ENCODE measurements at regions not wholly inside any gene's neighbourhood (a gene's known extent, or its start where the extent isn't known, plus 50 kb on each side); places are given as distances from the start of the nearest gene placed in this dataset.
A peak's percentile ranks its signal among the peaks of the same experiment; 100 is the strongest.
"Not testable (repeated sequence)": the region's sequence is repeated elsewhere in the genome, so short reads cannot be mapped to it uniquely, and the experiment has no call there.

- Mint-ChIP-seq H3K4me3 (no peak overlapping the region), H3K9me3 (no peaks in the 10 kb centered on the region), H3K36me3 (no peaks in the 10 kb centered on the region), H3K27me3 (peaks cover 3 to 4% of the 10 kb centered on the region in 2 donors), H3K27ac (no peak overlapping the region), H3K4me1 (no peaks in the 10 kb centered on the region)
- ChIA-PET POLR2A (no interaction called here), CTCF (no interaction called here)
- H3K27ac ChIP-seq (ENCODE audit: low read depth, low read length), result no peak overlapping the region
- no peak for DNase-seq
- H3K4me3 ChIP-seq (ENCODE audit: low read length), result no peak overlapping the region
- H3K9me3 ChIP-seq (ENCODE audit: low read length), result no peaks in the 10 kb centered on the region
- no peaks in the 10 kb centered on the region for H3K36me3 ChIP-seq (ENCODE audit: insufficient read depth, low read length)
- no peaks in the 10 kb centered on the region for H3K27me3 ChIP-seq (ENCODE audit: insufficient read depth, low read length, poor library complexity, severe bottlenecking)
- H3K4me1 ChIP-seq (ENCODE audit: insufficient read depth, low read length), result no peaks in the 10 kb centered on the region
These were observed 198.9 kb upstream of the PTGFR start for GRCh38 chr1:78291872-78292271.

GRCh38 chr1:78292361-78292760 lies 198.4 kb upstream of the PTGFR start:
- Mint-ChIP-seq H3K27me3 (peaks cover 3 to 4% of the 10 kb centered on the region in 2 donors), H3K36me3 (no peaks in the 10 kb centered on the region), H3K9me3 (no peaks in the 10 kb centered on the region), H3K4me3 (no peak overlapping the region), H3K27ac (no peak overlapping the region), H3K4me1 (no peaks in the 10 kb centered on the region)
- no peaks in the 10 kb centered on the region for H3K27me3 ChIP-seq (ENCODE audit: insufficient read depth, low read length, poor library complexity, severe bottlenecking)
- no peaks in the 10 kb centered on the region for H3K4me1 ChIP-seq (ENCODE audit: insufficient read depth, low read length)
- CTCF ChIA-PET, result no interaction called here
- no peak for DNase-seq
- H3K4me3 ChIP-seq (ENCODE audit: low read length), result no peak overlapping the region
- H3K36me3 ChIP-seq (ENCODE audit: insufficient read depth, low read length), result no peaks in the 10 kb centered on the region
- POLR2A ChIA-PET, result no interaction called here
- no peaks in the 10 kb centered on the region for H3K9me3 ChIP-seq (ENCODE audit: low read length)
- no peak overlapping the region for H3K27ac ChIP-seq (ENCODE audit: low read depth, low read length)

- POLR2A ChIA-PET, result no interaction called here
- Histone ChIP-seq H3K9me3 (ENCODE audit: low read length) (no peaks in the 10 kb centered on the region), H3K4me3 (ENCODE audit: low read length) (no peak overlapping the region), H3K36me3 (ENCODE audit: insufficient read depth, low read length) (no peaks in the 10 kb centered on the region), H3K27me3 (ENCODE audit: insufficient read depth, low read length, poor library complexity, severe bottlenecking) (no peaks in the 10 kb centered on the region), H3K4me1 (ENCODE audit: insufficient read depth, low read length) (no peaks in the 10 kb centered on the region), H3K27ac (ENCODE audit: low read depth, low read length) (no peak overlapping the region)
- Mint-ChIP-seq H3K36me3 (no peaks in the 10 kb centered on the region), H3K9me3 (no peaks in the 10 kb centered on the region), H3K27me3 (peaks cover 0 to 3% of the 10 kb centered on the region in 2 donors), H3K4me1 (no peaks in the 10 kb centered on the region), H3K4me3 (no peak overlapping the region), H3K27ac (no peak overlapping the region)
- DNase-seq, result no peak
- CTCF ChIA-PET, result no interaction called here
These were observed 192.9 kb upstream of the PTGFR start for GRCh38 chr1:78297836-78298235.

- ChIA-PET CTCF (no interaction called here), POLR2A (no interaction called here)
- no peak overlapping the region for H3K27ac Mint-ChIP-seq
- Histone ChIP-seq H3K36me3 (ENCODE audit: insufficient read depth, low read length) (no peaks in the 10 kb centered on the region), H3K4me3 (ENCODE audit: low read length) (no peak overlapping the region), H3K4me1 (ENCODE audit: insufficient read depth, low read length) (no peaks in the 10 kb centered on the region), H3K27me3 (ENCODE audit: insufficient read depth, low read length, poor library complexity, severe bottlenecking) (no peaks in the 10 kb centered on the region), H3K27ac (ENCODE audit: low read depth, low read length) (no peak overlapping the region), H3K9me3 (ENCODE audit: low read length) (no peaks in the 10 kb centered on the region)
- no peaks in the 10 kb centered on the region for H3K4me1 Mint-ChIP-seq
- H3K36me3 Mint-ChIP-seq, result no peaks in the 10 kb centered on the region
- peaks cover 0 to 3% of the 10 kb centered on the region in 2 donors for H3K27me3 Mint-ChIP-seq
- no peak overlapping the region for H3K4me3 Mint-ChIP-seq
- DNase-seq, result no peak
- peaks cover 0 to 2% (median 0%) of the 10 kb centered on the region in 5 donors for H3K9me3 Mint-ChIP-seq
These were observed 192.4 kb upstream of the PTGFR start for GRCh38 chr1:78298349-78298748.

GRCh38 chr1:78301141-78301540 lies 189.6 kb upstream of the PTGFR start:
- no peaks in the 10 kb centered on the region for H3K36me3 Mint-ChIP-seq
- CTCF ChIA-PET, result no interaction called here
- H3K9me3 ChIP-seq (ENCODE audit: low read length), result no peaks in the 10 kb centered on the region
- H3K4me3 Mint-ChIP-seq, result no peak overlapping the region
- no peaks in the 10 kb centered on the region for H3K27me3 Mint-ChIP-seq
- H3K27ac ChIP-seq (ENCODE audit: low read depth, low read length), result no peak overlapping the region
- DNase-seq, result no peak
- H3K4me3 ChIP-seq (ENCODE audit: low read length), result no peak overlapping the region
- H3K27ac Mint-ChIP-seq, result no peak overlapping the region
- POLR2A ChIA-PET, result no interaction called here
- no peaks in the 10 kb centered on the region for H3K4me1 Mint-ChIP-seq
- no peaks in the 10 kb centered on the region for H3K36me3 ChIP-seq (ENCODE audit: insufficient read depth, low read length)
- H3K9me3 Mint-ChIP-seq, result peaks cover 0 to 2% (median 0%) of the 10 kb centered on the region in 5 donors
- H3K27me3 ChIP-seq (ENCODE audit: insufficient read depth, low read length, poor library complexity, severe bottlenecking), result no peaks in the 10 kb centered on the region
- H3K4me1 ChIP-seq (ENCODE audit: insufficient read depth, low read length), result no peaks in the 10 kb centered on the region

- peaks cover 0 to 2% (median 0%) of the 10 kb centered on the region in 5 donors for H3K9me3 Mint-ChIP-seq
- CTCF ChIA-PET, result no interaction called here
These were observed 187.2 kb upstream of the PTGFR start for GRCh38 chr1:78303620-78304019.

GRCh38 chr1:78304341-78304740 lies 186.4 kb upstream of the PTGFR start:
- H3K27ac ChIP-seq (ENCODE audit: low read depth, low read length), result no peak overlapping the region
- H3K27ac Mint-ChIP-seq, result no peak overlapping the region
- POLR2A ChIA-PET, result no interaction called here
- H3K36me3 ChIP-seq (ENCODE audit: insufficient read depth, low read length), result no peaks in the 10 kb centered on the region
- H3K27me3 Mint-ChIP-seq, result peaks cover 0 to 4% of the 10 kb centered on the region in 2 donors
- no peaks in the 10 kb centered on the region for H3K36me3 Mint-ChIP-seq
- no peak overlapping the region for H3K4me3 ChIP-seq (ENCODE audit: low read length)
- no peaks in the 10 kb centered on the region for H3K27me3 ChIP-seq (ENCODE audit: insufficient read depth, low read length, poor library complexity, severe bottlenecking)
- CTCF ChIA-PET, result no interaction called here
- no peaks in the 10 kb centered on the region for H3K4me1 Mint-ChIP-seq
- H3K9me3 ChIP-seq (ENCODE audit: low read length), result no peaks in the 10 kb centered on the region
- peaks cover 0 to 2% (median 0%) of the 10 kb centered on the region in 5 donors for H3K9me3 Mint-ChIP-seq
- H3K4me3 Mint-ChIP-seq, result no peak overlapping the region
- DNase-seq, result no peak
- H3K4me1 ChIP-seq (ENCODE audit: insufficient read depth, low read length), result no peaks in the 10 kb centered on the region

More at GRCh38 chr1:78303620-78304019, 187.2 kb upstream of the PTGFR start:
- Histone ChIP-seq H3K27ac (ENCODE audit: low read depth, low read length) (no peak overlapping the region), H3K36me3 (ENCODE audit: insufficient read depth, low read length) (no peaks in the 10 kb centered on the region), H3K9me3 (ENCODE audit: low read length) (no peaks in the 10 kb centered on the region), H3K4me1 (ENCODE audit: insufficient read depth, low read length) (no peaks in the 10 kb centered on the region), H3K27me3 (ENCODE audit: insufficient read depth, low read length, poor library complexity, severe bottlenecking) (no peaks in the 10 kb centered on the region), H3K4me3 (ENCODE audit: low read length) (no peak overlapping the region)
- H3K27ac Mint-ChIP-seq, result peak overlapping the region in 1 of 8 donors; percentile 44
- H3K4me1 Mint-ChIP-seq, result no peaks in the 10 kb centered on the region
- H3K36me3 Mint-ChIP-seq, result no peaks in the 10 kb centered on the region
- peaks cover 0 to 4% of the 10 kb centered on the region in 2 donors for H3K27me3 Mint-ChIP-seq
- no peak for DNase-seq
- POLR2A ChIA-PET, result no interaction called here
- no peak overlapping the region for H3K4me3 Mint-ChIP-seq

- H3K27me3 Mint-ChIP-seq, result peaks cover 0 to 4% of the 10 kb centered on the region in 2 donors
- H3K4me1 ChIP-seq (ENCODE audit: insufficient read depth, low read length), result no peaks in the 10 kb centered on the region
- H3K27ac ChIP-seq (ENCODE audit: low read depth, low read length), result no peak overlapping the region
- H3K4me3 Mint-ChIP-seq, result no peak overlapping the region
- H3K4me1 Mint-ChIP-seq, result no peaks in the 10 kb centered on the region
- no peaks in the 10 kb centered on the region for H3K9me3 ChIP-seq (ENCODE audit: low read length)
- POLR2A ChIA-PET, result no interaction called here
- peaks cover 0 to 2% (median 0%) of the 10 kb centered on the region in 5 donors for H3K9me3 Mint-ChIP-seq
- no peak overlapping the region for H3K4me3 ChIP-seq (ENCODE audit: low read length)
- CTCF ChIA-PET, result no interaction called here
- H3K36me3 ChIP-seq (ENCODE audit: insufficient read depth, low read length), result no peaks in the 10 kb centered on the region
- no peaks in the 10 kb centered on the region for H3K27me3 ChIP-seq (ENCODE audit: insufficient read depth, low read length, poor library complexity, severe bottlenecking)
- no peak overlapping the region for H3K27ac Mint-ChIP-seq
- DNase-seq, result no peak
- no peaks in the 10 kb centered on the region for H3K36me3 Mint-ChIP-seq
These were observed 186.0 kb upstream of the PTGFR start for GRCh38 chr1:78304761-78305160.

GRCh38 chr1:78310261-78310660 lies 180.5 kb upstream of the PTGFR start:
- H3K9me3 ChIP-seq (ENCODE audit: low read length); H3K27me3 Mint-ChIP-seq; H3K4me3 Mint-ChIP-seq; H3K27me3 ChIP-seq (ENCODE audit: insufficient read depth, low read length, poor library complexity, severe bottlenecking); H3K4me3 ChIP-seq (ENCODE audit: low read length); DNase-seq; CTCF ChIA-PET; H3K4me1 Mint-ChIP-seq; H3K27ac ChIP-seq (ENCODE audit: low read depth, low read length); H3K36me3 Mint-ChIP-seq; POLR2A ChIA-PET; H3K4me1 ChIP-seq (ENCODE audit: insufficient read depth, low read length); H3K27ac Mint-ChIP-seq; H3K36me3 ChIP-seq (ENCODE audit: insufficient read depth, low read length); H3K9me3 Mint-ChIP-seq: not testable (repeated sequence)

All from CD8-positive, alpha-beta memory T cell (primary cell).